Body of pancreas (tissue), 4 donors: ENCODE measurements at regions not wholly inside any gene's neighbourhood (a gene's known extent, or its start where the extent isn't known, plus 50 kb on each side); places are given as distances from the start of the nearest gene placed in this dataset.
"Not testable (repeated sequence)": the region's sequence is repeated elsewhere in the genome, so short reads cannot be mapped to it uniquely, and the experiment has no call there.

Source experiments
- ATAC-seq: fragments of 150-250 bp; one replicate; pipeline ENCODE4 v1.9.1; 2016
- DNase-seq, 4 donors: peaks; one replicate each; pipeline ENCODE4 v3.0.0-alpha.2; 2019
- H3K27ac ChIP-seq, 4 donors: fragments of 200-600 bp; sonication (generic); 1 replicate in 3 of 4; 2 replicates in 1 of 4; pipeline versions ENCODE4 v1.5.1 to v1.6.1; 2016 to 2019; ENCODE audit warnings: mild to moderate bottlenecking in 1 of 4, mixed read lengths in 1 of 4, moderate library complexity in 1 of 4
- H3K27me3 ChIP-seq, 2 donors: fragments of 200-600 bp; sonication (generic); one replicate each; pipeline ENCODE4 v1.6.0; 2016; ENCODE audit warnings: mild to moderate bottlenecking in 1 of 2
- H3K36me3 ChIP-seq, 2 donors: fragments of 200-600 bp; sonication (generic); replicated peaks in 1 of 2; 2 replicates each; pipeline ENCODE4 v1.5.1; 2016; ENCODE audit warnings: low read depth in 2 of 2; ENCODE audit not compliant: insufficient read depth in 1 of 2
- H3K4me1 ChIP-seq: fragments of 200-600 bp; sonication (generic); one replicate; pipeline ENCODE4 v1.6.0; 2016
- H3K4me3 ChIP-seq, 2 donors: fragments of 200-600 bp; sonication (generic); 1 replicate in 1 of 2; 2 replicates in 1 of 2; pipeline ENCODE4 v1.5.1; 2016 to 2019
- H3K9me3 ChIP-seq, 3 donors: fragments of 200-600 bp; sonication (generic); 1 replicate in 2 of 3; 2 replicates in 1 of 3; pipeline ENCODE4 v1.5.1; 2016
- CTCF ChIP-seq, 7 experiments: fragments of 450-650 bp in 4 of 7; fragments of 200-600 bp in 3 of 7; sonication (generic) in 3 of 7; IDR thresholded peaks; one replicate each; pipeline ENCODE4 v1.5.1; 2016 to 2019; ENCODE audit warnings: antibody characterized with exemption in 7 of 7
- POLR2A ChIP-seq, 3 donors: fragments of 450-650 bp; IDR thresholded peaks; one replicate each; pipeline ENCODE4 v1.6.1; 2016; ENCODE audit warnings: antibody characterized with exemption in 3 of 3, mild to moderate bottlenecking in 2 of 3
- WGBS, 2 donors: methylation state at CpG; one replicate each; pipeline ENCODE4 v1.1.5; 2017; 5-methylcytosine and 5-hydroxymethylcytosine counted together
- intact Hi-C: fragments of 100-400 bp; cut with DNase I; formaldehyde crosslinking; loops from one replicate; pipeline ENCODE4 v1.15.1; 2023

GRCh38 chrX:63418211-63418610 is 67.1 kb upstream of the SPIN4 start:
- no peak for DNase-seq
- WGBS, 2 donors, result 90 to 97% methylated on average over 4 of the region's 4 CpGs
- Histone ChIP-seq H3K4me3 (no peak overlapping the region), H3K27ac (no peak overlapping the region), H3K4me1 (no peaks in the 10 kb centered on the region), H3K36me3 (no peaks in the 10 kb centered on the region), H3K9me3 (no peaks in the 10 kb centered on the region), H3K27me3 (no peaks in the 10 kb centered on the region)
- intact Hi-C loops, result no loop called here
- no peak for ATAC-seq
- TF ChIP-seq POLR2A (IDR thresholded peaks at IDR 0.05), result no peak
- TF ChIP-seq CTCF (IDR thresholded peaks at IDR 0.05), result no peak

- Histone ChIP-seq H3K27me3 (no peaks in the 10 kb centered on the region), H3K4me1 (no peaks in the 10 kb centered on the region), H3K9me3 (no peaks in the 10 kb centered on the region), H3K36me3 (no peaks in the 10 kb centered on the region), H3K4me3 (no peak overlapping the region), H3K27ac (no peak overlapping the region)
- 100% methylated on average over 3 of the region's 4 CpGs; no CpG with 5 or more reads in 1 of the 2 donors for WGBS, 2 donors
- no peak for ATAC-seq
- DNase-seq, result no peak
- TF ChIP-seq POLR2A (IDR thresholded peaks at IDR 0.05) (no peak), CTCF (IDR thresholded peaks at IDR 0.05) (no peak)
- intact Hi-C loops, result no loop called here
Observed at GRCh38 chrX:63417649-63418048, 66.5 kb upstream of the SPIN4 start.

- ATAC-seq, H3K4me1 ChIP-seq, H3K9me3 ChIP-seq, H3K36me3 ChIP-seq, H3K27me3 ChIP-seq, DNase-seq, intact Hi-C loops, H3K27ac ChIP-seq, H3K4me3 ChIP-seq: not testable (repeated sequence)
- WGBS, 2 donors, result 94 to 96% methylated on average over 5 to 7 of the region's 7 CpGs
Observed at GRCh38 chrX:63409934-63410333, 58.8 kb upstream of the SPIN4 start.

- no peaks in the 10 kb centered on the region for H3K9me3 ChIP-seq
- intact Hi-C loops, result no loop called here
- no peak overlapping the region for H3K27ac ChIP-seq
- DNase-seq (no peak), ATAC-seq (no peak)
- 8 to 45% methylated on average over 1 of the region's 1 CpG for WGBS, 2 donors
- TF ChIP-seq POLR2A (IDR thresholded peaks at IDR 0.05), result no peak
- TF ChIP-seq CTCF (IDR thresholded peaks at IDR 0.05), result no peak
- no peaks in the 10 kb centered on the region for H3K27me3 ChIP-seq
- no peaks in the 10 kb centered on the region for H3K4me1 ChIP-seq
- H3K36me3 ChIP-seq, result no peaks in the 10 kb centered on the region
- H3K4me3 ChIP-seq, result no peak overlapping the region
Observed at GRCh38 chrX:63408050-63408449, 56.9 kb upstream of the SPIN4 start.

GRCh38 chrX:63404332-63404731 is 53.2 kb upstream of the SPIN4 start:
- Histone ChIP-seq H3K9me3 (no peaks in the 10 kb centered on the region), H3K4me1 (no peaks in the 10 kb centered on the region), H3K27me3 (no peaks in the 10 kb centered on the region), H3K27ac (no peak overlapping the region), H3K36me3 (no peaks in the 10 kb centered on the region), H3K4me3 (no peak overlapping the region)
- DNase-seq (no peak), ATAC-seq (no peak)
- WGBS, 2 donors, result 80 to 94% methylated on average over 1 of the region's 1 CpG
- intact Hi-C loops, result no loop called here
- TF ChIP-seq CTCF (IDR thresholded peaks at IDR 0.05) (no peak), POLR2A (IDR thresholded peaks at IDR 0.05) (no peak)
